SKM-1 treated with dmso at 0.1 percent for 144 hours (cell line): ENCODE measurements at regions not wholly inside any gene's neighbourhood (a gene's known extent, or its start where the extent isn't known, plus 50 kb on each side); places are given as distances from the start of the nearest gene placed in this dataset.

Source experiments
- DNase-seq: peaks from one replicate; lab custom pipeline; 2025; ENCODE audit not compliant: unreplicated experiment; lab: John Stamatoyannopoulos, UW

- DNase-seq: no peak
Observed at GRCh38 chr13:44171156-44171555, 202.5 kb upstream of the SERP2 start.

GRCh38 chr13:44171861-44172260 is 201.8 kb upstream of the SERP2 start:
- DNase-seq: no peak

GRCh38 chr13:44172281-44172810 is 201.3 kb upstream of the SERP2 start:
- DNase-seq: no peak

GRCh38 chr13:44174769-44175425 is 198.7 kb upstream of the SERP2 start:
- no peak for DNase-seq

- no peak for DNase-seq
Observed at GRCh38 chr13:44176173-44176572, 197.5 kb upstream of the SERP2 start.

- no peak for DNase-seq
Observed at GRCh38 chr13:44180876-44181536, 192.6 kb upstream of the SERP2 start.

GRCh38 chr13:44181931-44182330 is 191.7 kb upstream of the SERP2 start:
- no peak for DNase-seq

GRCh38 chr13:44184740-44185139 is 188.9 kb upstream of the SERP2 start:
- no peak for DNase-seq

- no peak for DNase-seq
Observed at GRCh38 chr13:44188257-44188656, 185.4 kb upstream of the SERP2 start.

- DNase-seq: no peak
Observed at GRCh38 chr13:44189085-44189484, 184.5 kb upstream of the SERP2 start.

- DNase-seq: no peak
Observed at GRCh38 chr13:44191103-44191502, 182.5 kb upstream of the SERP2 start.

- peak; percentile 46 for DNase-seq
Observed at GRCh38 chr13:44191504-44192171, 182.0 kb upstream of the SERP2 start.

- DNase-seq: no peak
Observed at GRCh38 chr13:44193731-44194130, 179.9 kb upstream of the SERP2 start.

GRCh38 chr13:44195245-44195644 is 178.4 kb upstream of the SERP2 start:
- no peak for DNase-seq

- no peak for DNase-seq
Observed at GRCh38 chr13:44196196-44196751, 177.3 kb upstream of the SERP2 start.

GRCh38 chr13:44197791-44198770 is 175.5 kb upstream of the SERP2 start:
- no peak for DNase-seq

- DNase-seq: no peak
Observed at GRCh38 chr13:44198826-44199225, 174.8 kb upstream of the SERP2 start.

- DNase-seq: no peak
Observed at GRCh38 chr13:44199627-44200207, 173.9 kb upstream of the SERP2 start.

GRCh38 chr13:44206434-44206833 is 167.2 kb upstream of the SERP2 start:
- peak; percentile 11 for DNase-seq

GRCh38 chr13:44207476-44207875 is 166.1 kb upstream of the SERP2 start:
- DNase-seq: no peak
